GM23248 (cell line): ENCODE measurements at regions not wholly inside any gene's neighbourhood (a gene's known extent, or its start where the extent isn't known, plus 50 kb on each side); places are given as distances from the start of the nearest gene placed in this dataset.

Experiments used
- EZH2 ChIP-seq: fragments of 200-600 bp; sonication (generic); IDR thresholded peaks from 2 replicates; pipeline ENCODE4 v1.6.1; 2018; ENCODE audit warnings: antibody characterized with exemption, mild to moderate bottlenecking; ENCODE audit not compliant: insufficient read depth, poor library complexity, severe bottlenecking
- EZH2phosphoT487 ChIP-seq: fragments of 200-600 bp; sonication (generic); IDR thresholded peaks from 2 replicates; pipeline ENCODE4 v1.6.1; 2018; ENCODE audit warnings: antibody characterized with exemption, moderate library complexity, mild to moderate bottlenecking, low read depth; ENCODE audit not compliant: insufficient read depth

DNA sequence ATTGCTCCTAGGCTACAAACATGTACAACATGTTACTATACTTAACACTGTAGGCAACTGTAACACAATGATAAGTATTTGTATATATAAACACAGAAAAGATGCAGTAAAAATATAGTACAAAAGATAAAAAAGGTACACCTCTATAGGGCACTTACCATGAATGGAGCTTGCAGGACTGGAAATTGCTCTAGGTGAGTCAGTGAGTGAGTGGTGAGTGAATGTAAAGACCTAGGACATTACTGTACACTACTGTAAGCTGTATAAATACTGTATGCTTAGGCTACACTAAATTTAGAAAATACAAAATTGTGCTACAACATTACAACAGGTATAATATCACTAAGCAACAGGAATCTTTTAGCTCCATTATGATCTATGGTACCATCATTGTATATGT is 312.0 kb upstream of the PREP start:
- no peak for TF ChIP-seq EZH2phosphoT487
- TF ChIP-seq EZH2 = no peak
